Naive B cell (primary cell): ENCODE measurements at regions not wholly inside any gene's neighbourhood (a gene's known extent, or its start where the extent isn't known, plus 50 kb on each side); places are given as distances from the start of the nearest gene placed in this dataset.
A peak's percentile ranks its signal among the peaks of the same experiment; 100 is the strongest.

Experiments
- ATAC-seq, 2 donors: fragments of 150-1000 bp; cut with Tn5 transposase; 2 replicates each; pipeline ENCODE4 v1.10.0; 2021; ENCODE audit warnings: low read depth in 2 of 2, mild to moderate bottlenecking in 2 of 2, moderate library complexity in 2 of 2
- DNase-seq: peaks from one replicate; pipeline ENCODE4 v3.0.0; 2022
- H3K27ac Mint-ChIP-seq, 6 donors: one replicate each; pipeline ENCODE4 v1.8.0; 2020 to 2022; ENCODE audit warnings: mild to moderate bottlenecking in 6 of 6, mixed read lengths in 6 of 6, moderate library complexity in 5 of 6, inconsistent platforms in 2 of 6
- H3K27me3 Mint-ChIP-seq, 3 donors: one replicate each; pipeline ENCODE4 v1.8.0; 2021 to 2022; ENCODE audit warnings: mixed read lengths in 3 of 3, mild to moderate bottlenecking in 1 of 3
- H3K36me3 Mint-ChIP-seq, 2 donors: one replicate each; pipeline ENCODE4 v1.8.0; 2020 to 2022; ENCODE audit warnings: mixed read lengths in 2 of 2, inconsistent platforms in 1 of 2, mild to moderate bottlenecking in 1 of 2
- H3K4me1 Mint-ChIP-seq, 3 donors: one replicate each; pipeline ENCODE4 v1.8.0; 2020 to 2022; ENCODE audit warnings: mixed read lengths in 3 of 3, inconsistent platforms in 1 of 3, mild to moderate bottlenecking in 1 of 3, moderate library complexity in 1 of 3
- H3K4me3 Mint-ChIP-seq, 8 donors: one replicate each; pipeline ENCODE4 v1.8.0; 2020 to 2022; ENCODE audit warnings: mild to moderate bottlenecking in 8 of 8, mixed read lengths in 8 of 8, moderate library complexity in 8 of 8, inconsistent platforms in 2 of 8
- H3K9me3 Mint-ChIP-seq, 7 donors: one replicate each; pipeline ENCODE4 v1.8.0; 2020 to 2022; ENCODE audit warnings: mixed read lengths in 7 of 7, mild to moderate bottlenecking in 5 of 7, inconsistent platforms in 2 of 7, moderate library complexity in 1 of 7

- DNase-seq (no peak), ATAC-seq (no peak)
- H3K4me1 Mint-ChIP-seq = peaks cover 4 to 7% (median 6%) of the 10 kb centered on the region in 3 donors
- H3K9me3 Mint-ChIP-seq = peaks cover 0 to 2% (median 0%) of the 10 kb centered on the region in 7 donors
- no peak overlapping the region for H3K4me3 Mint-ChIP-seq
- H3K36me3 Mint-ChIP-seq = no peaks in the 10 kb centered on the region
- H3K27ac Mint-ChIP-seq = no peak overlapping the region
- H3K27me3 Mint-ChIP-seq = no peaks in the 10 kb centered on the region
Observed at GRCh38 chr15:95874637-95875036, 455.9 kb upstream of the NR2F2 start.

- Mint-ChIP-seq H3K9me3 (peaks cover 0 to 2% (median 0%) of the 10 kb centered on the region in 7 donors), H3K36me3 (no peaks in the 10 kb centered on the region), H3K27ac (no peak overlapping the region), H3K4me3 (no peak overlapping the region), H3K4me1 (peaks cover 4 to 12% (median 12%) of the 10 kb centered on the region in 3 donors), H3K27me3 (no peaks in the 10 kb centered on the region)
- no peak for ATAC-seq
- no peak for DNase-seq
Observed at GRCh38 chr15:95875121-95875643, 455.3 kb upstream of the NR2F2 start.

GRCh38 chr15:95880031-95880570 is 450.4 kb upstream of the NR2F2 start:
- Mint-ChIP-seq H3K4me3 (peak overlapping the region in 5 of 8 donors; percentile 21 to 87 (median 74)), H3K27ac (peak overlapping the region in 1 of 6 donors; percentile 19), H3K4me1 (peaks cover 4 to 17% (median 13%) of the 10 kb centered on the region in 3 donors), H3K27me3 (peaks cover 0 to 5% (median 0%) of the 10 kb centered on the region in 3 donors), H3K9me3 (peaks cover 0 to 10% (median 0%) of the 10 kb centered on the region in 7 donors), H3K36me3 (no peaks in the 10 kb centered on the region)
- ATAC-seq (no peak), DNase-seq (no peak)

DNA sequence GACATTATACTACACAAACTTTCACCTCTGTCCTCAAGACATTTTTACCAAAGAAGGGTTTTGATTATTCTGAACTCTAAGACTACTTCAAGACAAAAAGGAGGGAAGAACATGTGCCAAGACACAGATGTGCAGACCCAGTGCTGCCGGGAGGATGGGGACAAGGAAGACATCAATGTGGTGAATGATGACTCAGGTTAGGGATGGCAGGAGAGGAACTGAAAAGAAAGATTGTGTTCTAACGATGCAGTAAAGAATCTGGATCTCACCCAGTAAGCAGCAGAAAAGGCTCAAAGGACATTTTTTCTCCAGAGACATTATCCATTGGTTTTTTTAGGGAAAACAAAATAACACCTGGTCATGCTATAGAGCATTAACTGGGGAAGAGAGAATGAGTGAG is 449.9 kb upstream of the NR2F2 start:
- DNase-seq (no peak), ATAC-seq (no peak)
- H3K27me3 Mint-ChIP-seq = peaks cover 0 to 6% (median 0%) of the 10 kb centered on the region in 3 donors
- H3K9me3 Mint-ChIP-seq = peaks cover 0 to 10% (median 0%) of the 10 kb centered on the region in 7 donors
- H3K36me3 Mint-ChIP-seq = no peaks in the 10 kb centered on the region
- no peak overlapping the region for H3K4me3 Mint-ChIP-seq
- H3K27ac Mint-ChIP-seq = no peak overlapping the region
- peaks cover 4 to 17% (median 13%) of the 10 kb centered on the region in 3 donors for H3K4me1 Mint-ChIP-seq

DNA sequence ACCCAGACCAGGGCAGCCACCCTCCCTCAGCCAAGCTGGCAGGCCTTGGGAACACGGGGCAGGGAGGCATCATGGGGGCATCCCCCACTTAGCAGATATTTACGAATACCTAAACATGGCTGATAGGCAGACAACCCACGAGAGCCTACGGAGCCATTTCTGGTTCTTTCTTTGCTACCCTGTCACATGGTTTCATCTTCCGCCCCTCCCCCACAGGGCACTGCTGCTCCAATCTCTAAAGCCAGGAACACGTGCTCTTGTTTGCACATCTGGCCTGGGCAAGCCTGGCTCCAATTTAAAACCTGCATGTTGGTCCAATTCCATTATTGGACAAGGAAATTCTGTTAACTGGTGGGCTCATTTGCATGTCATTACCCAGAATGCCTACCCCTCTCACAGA is 447.4 kb upstream of the NR2F2 start:
- Mint-ChIP-seq H3K9me3 (peaks cover 0 to 10% (median 0%) of the 10 kb centered on the region in 7 donors), H3K4me1 (peaks cover 4 to 17% (median 13%) of the 10 kb centered on the region in 3 donors), H3K27ac (no peak overlapping the region), H3K4me3 (no peak overlapping the region), H3K27me3 (peaks cover 0 to 6% (median 0%) of the 10 kb centered on the region in 3 donors), H3K36me3 (no peaks in the 10 kb centered on the region)
- DNase-seq (no peak), ATAC-seq (no peak)

DNA sequence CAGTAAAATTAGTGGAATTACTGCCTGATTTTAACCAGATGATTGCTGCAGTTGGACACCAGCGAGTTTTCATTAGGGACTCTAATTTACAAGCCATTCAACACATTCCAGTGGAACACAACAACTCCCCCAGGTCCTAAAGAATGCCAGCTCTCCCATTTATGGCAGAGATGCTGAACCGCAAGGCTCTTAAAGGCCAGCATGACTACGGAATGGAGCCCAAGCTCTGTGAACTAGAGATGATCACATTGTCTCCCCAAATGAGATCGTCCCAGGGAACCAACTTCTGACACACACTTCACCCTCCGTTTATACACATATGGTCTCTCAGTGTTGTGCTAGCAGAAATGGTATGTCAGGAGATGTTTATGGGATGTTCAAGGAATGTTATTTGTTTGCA is 446.2 kb upstream of the NR2F2 start:
- H3K4me1 Mint-ChIP-seq = peaks cover 2 to 14% (median 10%) of the 10 kb centered on the region in 3 donors
- ATAC-seq (no peak), DNase-seq (no peak)
- H3K27ac Mint-ChIP-seq = no peak overlapping the region
- H3K9me3 Mint-ChIP-seq = peaks cover 0 to 10% (median 0%) of the 10 kb centered on the region in 7 donors
- H3K27me3 Mint-ChIP-seq = peaks cover 0 to 6% (median 0%) of the 10 kb centered on the region in 3 donors
- H3K36me3 Mint-ChIP-seq = no peaks in the 10 kb centered on the region
- H3K4me3 Mint-ChIP-seq = no peak overlapping the region

- H3K27me3 Mint-ChIP-seq = peaks cover 0 to 6% (median 1%) of the 10 kb centered on the region in 3 donors
- DNase-seq (no peak), ATAC-seq (no peak)
- no peaks in the 10 kb centered on the region for H3K4me1 Mint-ChIP-seq
- H3K9me3 Mint-ChIP-seq = peaks cover 0 to 5% (median 0%) of the 10 kb centered on the region in 7 donors
- H3K27ac Mint-ChIP-seq = no peak overlapping the region
- H3K36me3 Mint-ChIP-seq = no peaks in the 10 kb centered on the region
- H3K4me3 Mint-ChIP-seq = no peak overlapping the region
Observed at GRCh38 chr15:95887666-95888390, 442.7 kb upstream of the NR2F2 start.

DNA sequence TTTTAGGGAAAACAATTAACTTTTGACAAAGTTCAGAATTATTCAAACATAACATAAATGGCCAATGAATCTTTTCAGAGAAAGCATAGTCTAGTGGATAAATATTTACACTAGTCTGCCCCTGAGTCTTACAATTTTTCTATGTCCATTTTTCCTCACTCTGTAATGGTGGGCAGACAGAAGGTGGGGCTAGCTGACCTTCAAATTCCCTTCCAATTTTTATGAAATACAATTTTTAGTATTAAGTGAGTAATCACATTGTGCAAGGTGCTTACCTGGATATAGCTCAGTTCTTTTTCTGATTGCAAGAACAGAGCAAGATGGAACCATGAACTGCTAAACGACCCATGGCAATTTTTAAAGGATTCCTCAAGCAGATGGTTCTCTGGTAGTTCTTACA is 441.7 kb upstream of the NR2F2 start:
- no peaks in the 10 kb centered on the region for H3K36me3 Mint-ChIP-seq
- no peak for DNase-seq
- no peaks in the 10 kb centered on the region for H3K4me1 Mint-ChIP-seq
- peaks cover 0 to 9% (median 0%) of the 10 kb centered on the region in 7 donors for H3K9me3 Mint-ChIP-seq
- peaks cover 0 to 6% (median 4%) of the 10 kb centered on the region in 3 donors for H3K27me3 Mint-ChIP-seq
- ATAC-seq = no peak
- no peak overlapping the region for H3K27ac Mint-ChIP-seq
- no peak overlapping the region for H3K4me3 Mint-ChIP-seq

DNA sequence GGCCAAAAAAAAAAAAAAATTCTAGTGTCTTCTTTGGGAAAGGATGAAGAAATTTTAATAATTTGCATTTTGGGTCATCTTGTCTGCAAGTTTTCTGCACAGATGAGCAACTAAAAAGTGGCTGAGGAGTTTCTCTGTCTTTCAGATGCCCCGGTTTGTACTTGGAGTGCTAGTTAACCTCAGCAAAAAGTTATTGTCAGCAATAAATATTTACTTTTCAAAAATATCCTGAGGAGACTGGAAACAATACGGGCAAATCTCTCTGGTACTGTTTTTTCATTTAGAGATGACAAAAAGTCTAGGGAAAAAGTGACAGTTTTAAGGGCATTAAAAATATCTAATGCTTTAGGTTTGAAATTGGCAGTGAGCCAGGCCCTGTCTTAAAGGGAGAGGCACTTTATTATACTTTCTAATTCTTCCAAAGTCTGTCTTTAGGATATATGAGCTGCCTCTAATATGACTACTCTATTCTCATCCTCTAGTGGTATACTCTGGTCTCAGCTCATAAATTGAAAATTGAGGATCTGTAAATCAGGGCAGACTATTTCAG is 436.0 kb upstream of the NR2F2 start:
- DNase-seq (no peak), ATAC-seq (no peak)
- no peak overlapping the region for H3K27ac Mint-ChIP-seq

DNA sequence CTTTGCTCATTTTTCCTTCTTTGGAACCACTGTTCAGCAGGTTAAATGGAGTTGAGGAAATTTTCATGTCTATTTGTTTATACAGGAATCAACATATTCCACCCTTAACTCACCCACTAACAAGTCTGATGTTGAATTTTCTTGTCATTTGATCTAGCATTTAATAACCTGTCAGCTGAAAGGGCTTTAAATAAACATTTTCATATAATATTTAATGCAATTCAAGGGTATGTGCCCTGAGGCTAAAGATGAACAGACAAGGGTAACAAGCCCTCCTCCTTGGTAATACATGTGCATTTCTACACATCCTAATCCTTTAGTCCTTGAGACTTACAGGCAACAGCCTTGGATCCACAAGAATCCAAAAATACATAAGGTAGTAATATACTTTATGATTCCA is 435.0 kb upstream of the NR2F2 start:
- peaks cover 0 to 9% (median 0%) of the 10 kb centered on the region in 7 donors for H3K9me3 Mint-ChIP-seq
- H3K4me3 Mint-ChIP-seq = no peak overlapping the region
- peaks cover 0 to 4% (median 0%) of the 10 kb centered on the region in 3 donors for H3K27me3 Mint-ChIP-seq
- no peaks in the 10 kb centered on the region for H3K4me1 Mint-ChIP-seq
- H3K27ac Mint-ChIP-seq = no peak overlapping the region
- DNase-seq (no peak), ATAC-seq (no peak)
- H3K36me3 Mint-ChIP-seq = no peaks in the 10 kb centered on the region

More for the DNA sequence above, 436.0 kb upstream of the NR2F2 start:
- Mint-ChIP-seq H3K36me3 (no peaks in the 10 kb centered on the region), H3K4me1 (no peaks in the 10 kb centered on the region), H3K27me3 (peaks cover 0 to 4% (median 0%) of the 10 kb centered on the region in 3 donors), H3K4me3 (no peak overlapping the region), H3K9me3 (peaks cover 0 to 9% (median 0%) of the 10 kb centered on the region in 7 donors)

DNA sequence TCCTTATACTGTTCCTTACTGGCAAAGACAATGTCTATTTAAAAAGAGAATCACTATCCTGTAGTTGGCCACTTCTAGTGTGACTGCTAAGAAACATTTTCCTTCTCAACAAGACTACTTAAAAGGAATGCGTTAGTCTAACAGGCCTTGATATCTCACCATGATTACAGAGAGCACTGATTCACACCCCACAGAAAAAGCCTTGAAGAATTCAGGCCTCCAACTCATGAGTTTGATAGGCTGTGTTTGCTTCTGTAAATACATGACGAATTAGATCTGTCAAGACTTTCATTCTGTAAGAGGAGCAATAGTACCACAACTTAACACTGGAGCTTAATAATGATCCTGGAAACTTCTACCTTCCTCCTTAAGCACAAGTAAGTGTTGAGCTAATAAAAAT is 432.8 kb upstream of the NR2F2 start:
- Mint-ChIP-seq H3K4me1 (no peaks in the 10 kb centered on the region), H3K9me3 (peaks cover 0 to 5% (median 0%) of the 10 kb centered on the region in 7 donors), H3K36me3 (no peaks in the 10 kb centered on the region), H3K27ac (no peak overlapping the region), H3K4me3 (no peak overlapping the region), H3K27me3 (peaks cover 0 to 4% (median 0%) of the 10 kb centered on the region in 3 donors)
- ATAC-seq = no peak
- DNase-seq = no peak

- H3K4me1 Mint-ChIP-seq = no peaks in the 10 kb centered on the region
- peaks cover 0 to 6% (median 0%) of the 10 kb centered on the region in 3 donors for H3K27me3 Mint-ChIP-seq
- no peak overlapping the region for H3K4me3 Mint-ChIP-seq
- DNase-seq (no peak), ATAC-seq (no peak)
- no peaks in the 10 kb centered on the region for H3K9me3 Mint-ChIP-seq
- no peaks in the 10 kb centered on the region for H3K36me3 Mint-ChIP-seq
- no peak overlapping the region for H3K27ac Mint-ChIP-seq
Observed at GRCh38 chr15:95898761-95899160, 431.7 kb upstream of the NR2F2 start.

GRCh38 chr15:95901271-95901670 is 429.2 kb upstream of the NR2F2 start:
- no peaks in the 10 kb centered on the region for H3K4me1 Mint-ChIP-seq
- no peak overlapping the region for H3K27ac Mint-ChIP-seq
- no peak overlapping the region for H3K4me3 Mint-ChIP-seq
- no peak for ATAC-seq
- H3K36me3 Mint-ChIP-seq = no peaks in the 10 kb centered on the region
- H3K27me3 Mint-ChIP-seq = peaks cover 0 to 10% (median 0%) of the 10 kb centered on the region in 3 donors
- H3K9me3 Mint-ChIP-seq = peaks cover 0 to 5% (median 0%) of the 10 kb centered on the region in 7 donors
- DNase-seq = no peak
